IMR-90 (cell line): ENCODE measurements at regions not wholly inside any gene's neighbourhood (a gene's known extent, or its start where the extent isn't known, plus 50 kb on each side); places are given as distances from the start of the nearest gene placed in this dataset.

Source experiments
- ATAC-seq: fragments of 200-7000 bp; cut with Tn5 transposase; 2 replicates; pipeline ENCODE4 v1.9.1; 2020; ENCODE audit warnings: low read depth, mild to moderate bottlenecking, moderate library complexity
- BruUV-seq: library from RNA; stranded (reverse); fragments of 400-500 nt; replicated peaks from 2 replicates; lab custom pipeline; 2021; lab: Mats Ljungman, UMichigan
- CTCF ChIA-PET: fragments of 300-600 bp; formaldehyde crosslinking; extraction: SDS; loops from one replicate; lab custom pipeline; 2021; ENCODE audit warnings: antibody characterized with exemption; lab: Yijun Ruan, JAX
- POLR2A ChIA-PET: fragments of 300-600 bp; sonication (Branson Sonifier 250); formaldehyde crosslinking; loops from one replicate; lab custom pipeline; 2022; ENCODE audit warnings: antibody characterized with exemption; ENCODE audit not compliant: unreplicated experiment; lab: Charles Lee
- DNase-seq: peaks from one replicate; pipeline ENCODE4 v3.0.0; 2013
- H2AFZ ChIP-seq: replicated peaks from 2 replicates; pipeline ENCODE3; 2013; ENCODE audit warnings: low read length, mild to moderate bottlenecking; ENCODE audit not compliant: poor library complexity
- H2AK5ac ChIP-seq: 2 replicates; pipeline ENCODE4 v1.6.1; 2013; ENCODE audit warnings: low read depth, low read length, inconsistent platforms
- H2AK9ac ChIP-seq: replicated peaks from 2 replicates; pipeline ENCODE3; 2013; ENCODE audit warnings: mild to moderate bottlenecking, low read depth, low read length, moderate library complexity; ENCODE audit not compliant: poor library complexity
- H2BK120ac ChIP-seq: 2 replicates; pipeline ENCODE4 v1.6.1; 2013; ENCODE audit warnings: low read depth, low read length, inconsistent platforms
- H2BK15ac ChIP-seq: 3 replicates; pipeline ENCODE4 v1.6.1; 2013; ENCODE audit warnings: low read depth, low read length, inconsistent platforms
- H2BK20ac ChIP-seq: 2 replicates; pipeline ENCODE4 v1.6.1; 2013; ENCODE audit warnings: low read depth, mild to moderate bottlenecking, inconsistent platforms, low read length, moderate library complexity
- H2BK5ac ChIP-seq: 2 replicates; pipeline ENCODE4 v1.6.1; 2013; ENCODE audit warnings: mild to moderate bottlenecking, low read depth, low read length, inconsistent platforms; ENCODE audit not compliant: poor library complexity, severe bottlenecking
- H3K14ac ChIP-seq: replicated peaks from 2 replicates; pipeline ENCODE4 v1.6.1; 2013; ENCODE audit warnings: low read depth, low read length, inconsistent platforms
- H3K18ac ChIP-seq: 2 replicates; pipeline ENCODE4 v1.6.1; 2013; ENCODE audit warnings: low read depth, low read length, control low read depth
- H3K23ac ChIP-seq: 2 replicates; pipeline ENCODE4 v1.6.1; 2013; ENCODE audit warnings: low read depth, low read length, inconsistent platforms
- H3K27ac ChIP-seq: 2 replicates; pipeline ENCODE4 v1.5.1; 2013; ENCODE audit warnings: mild to moderate bottlenecking, control low read depth, low read length; ENCODE audit not compliant: insufficient read depth
- H3K27me3 ChIP-seq: 2 replicates; pipeline ENCODE4 v1.6.1; 2013; ENCODE audit warnings: low read length; ENCODE audit not compliant: control insufficient read depth, insufficient read depth
- H3K36me3 ChIP-seq: 2 replicates; pipeline ENCODE4 v1.6.1; 2013; ENCODE audit warnings: low read length, mixed read lengths; ENCODE audit not compliant: control insufficient read depth, insufficient read depth
- H3K4ac ChIP-seq: 2 replicates; pipeline ENCODE4 v1.6.1; 2013; ENCODE audit warnings: low read depth, low read length, inconsistent platforms
- H3K4me1 ChIP-seq: 2 replicates; pipeline ENCODE4 v1.6.1; 2013; ENCODE audit warnings: low read length, mixed read lengths; ENCODE audit not compliant: control insufficient read depth, insufficient read depth
- H3K4me2 ChIP-seq: 2 replicates; pipeline ENCODE4 v1.6.1; 2013; ENCODE audit warnings: low read depth, mild to moderate bottlenecking, control low read depth, low read length, moderate library complexity
- H3K4me3 ChIP-seq: 2 replicates; pipeline ENCODE4 v1.5.1; 2013; ENCODE audit warnings: low read depth, mild to moderate bottlenecking, control low read depth, low read length, moderate library complexity; ENCODE audit not compliant: insufficient read depth
- H3K56ac ChIP-seq: 2 replicates; pipeline ENCODE4 v1.6.1; 2013; ENCODE audit warnings: low read length, inconsistent platforms; ENCODE audit not compliant: insufficient read depth; ENCODE audit errors: extremely low read depth
- H3K79me1 ChIP-seq, 2 experiments: 2 replicates each; pipeline ENCODE4 v1.6.1; 2013; ENCODE audit warnings: low read length in 2 of 2, inconsistent platforms in 1 of 2, low read depth in 1 of 2
- H3K9ac ChIP-seq: 2 replicates; pipeline ENCODE4 v1.6.1; 2013; ENCODE audit warnings: low read depth, low read length, control low read depth
- H3K9me1 ChIP-seq: 2 replicates; pipeline ENCODE4 v1.6.1; 2013; ENCODE audit warnings: low read length, inconsistent platforms; ENCODE audit not compliant: insufficient read depth
- H3K9me3 ChIP-seq: 2 replicates; pipeline ENCODE4 v1.6.1; 2013; ENCODE audit warnings: low read length; ENCODE audit not compliant: control insufficient read depth, insufficient read depth
- H4K20me1 ChIP-seq: 2 replicates; pipeline ENCODE4 v1.6.1; 2013; ENCODE audit warnings: low read length, inconsistent platforms; ENCODE audit not compliant: insufficient read depth
- H4K5ac ChIP-seq: 2 replicates; pipeline ENCODE4 v1.6.1; 2013; ENCODE audit warnings: mild to moderate bottlenecking, low read depth, low read length, control low read depth
- H4K8ac ChIP-seq, 2 experiments: 2 replicates each; pipeline ENCODE4 v1.6.1; 2013; ENCODE audit warnings: low read depth in 2 of 2, low read length in 2 of 2, control low read depth in 1 of 2, inconsistent platforms in 1 of 2
- H4K91ac ChIP-seq: 2 replicates; pipeline ENCODE4 v1.6.1; 2013; ENCODE audit warnings: low read depth, low read length, inconsistent platforms; ENCODE audit not compliant: insufficient read depth
- BHLHE40 ChIP-seq: fragments of 150-350 bp; IDR thresholded peaks from 2 replicates; pipeline ENCODE4 v1.6.1; 2016; ENCODE audit warnings: mild to moderate bottlenecking, low read depth, low read length
- CEBPB ChIP-seq: IDR thresholded peaks from 2 replicates; pipeline ENCODE4 v1.6.1; 2012; ENCODE audit warnings: low read depth, low read length, improper control_type of control experiment
- CHD1 ChIP-seq: IDR thresholded peaks from 2 replicates; pipeline ENCODE4 v1.6.1; 2012; ENCODE audit warnings: low read depth, low read length, improper control_type of control experiment
- CTCF ChIP-seq: conservative IDR thresholded peaks from 2 replicates; pipeline ENCODE4 v1.5.1; 2012; ENCODE audit warnings: mild to moderate bottlenecking, low read depth, low read length, improper control_type of control experiment
- FOS ChIP-seq: fragments of 150-350 bp; IDR thresholded peaks from 2 replicates; pipeline ENCODE4 v1.6.1; 2016; ENCODE audit warnings: low read depth, low read length
- MAFK ChIP-seq: IDR thresholded peaks from 2 replicates; pipeline ENCODE4 v1.6.1; 2012; ENCODE audit warnings: low read depth, low read length, improper control_type of control experiment
- MAZ ChIP-seq: IDR thresholded peaks from 2 replicates; pipeline ENCODE4 v1.6.1; 2012; ENCODE audit warnings: low read depth, mild to moderate bottlenecking, low read length, improper control_type of control experiment, moderate library complexity, borderline replicate concordance
- MXI1 ChIP-seq: IDR thresholded peaks from 2 replicates; pipeline ENCODE4 v1.6.1; 2012; ENCODE audit warnings: low read depth, mild to moderate bottlenecking, low read length, moderate library complexity, borderline replicate concordance
- NFE2L2 ChIP-seq: fragments of 150-350 bp; IDR thresholded peaks from 2 replicates; pipeline ENCODE4 v1.6.1; 2016; ENCODE audit warnings: low read depth, mild to moderate bottlenecking, low read length
- POLR2A ChIP-seq: IDR thresholded peaks from 2 replicates; pipeline ENCODE4 v1.6.1; 2012; ENCODE audit warnings: mild to moderate bottlenecking, low read depth, low read length
- RAD21 ChIP-seq: IDR thresholded peaks from 2 replicates; pipeline ENCODE4 v1.6.1; 2012; ENCODE audit warnings: low read length, improper control_type of control experiment
- RCOR1 ChIP-seq: IDR thresholded peaks from 2 replicates; pipeline ENCODE4 v1.6.1; 2012; ENCODE audit warnings: mild to moderate bottlenecking, low read length, improper control_type of control experiment; ENCODE audit not compliant: insufficient replicate concordance
- RFX5 ChIP-seq: IDR thresholded peaks from 2 replicates; pipeline ENCODE4 v1.8.0; 2012; ENCODE audit warnings: low read depth, mild to moderate bottlenecking, low read length, moderate library complexity
- SMC3 ChIP-seq: fragments of 150-350 bp; IDR thresholded peaks from 2 replicates; pipeline ENCODE4 v1.6.1; 2016; ENCODE audit warnings: low read depth, mild to moderate bottlenecking, antibody characterized with exemption, low read length, moderate library complexity
- USF2 ChIP-seq: fragments of 150-350 bp; IDR thresholded peaks from 2 replicates; pipeline ENCODE4 v1.6.1; 2017; ENCODE audit warnings: mild to moderate bottlenecking, antibody characterized with exemption, low read length, low read depth
- WGBS, 2 experiments: methylation state at CpG; one replicate each; pipeline versions ENCODE4 v1.1.5 to v1.1.7; 2013; ENCODE audit warnings: missing lambda C conversion rate in 2 of 2; ENCODE audit not compliant: insufficient read length in 1 of 2; ENCODE audit errors: extremely low coverage in 2 of 2; 5-methylcytosine and 5-hydroxymethylcytosine counted together
- dilution Hi-C: fragments of 300-500 bp; cut with HindIII; formaldehyde crosslinking; loops from one replicate; pipeline ENCODE4 v1.14.3; 2018; ENCODE audit warnings: low sequenced_read_pairs; ENCODE audit not compliant: unreplicated experiment
- in situ Hi-C: fragments of 300-500 bp; cut with MboI; formaldehyde crosslinking; loops from 3 replicates; pipeline ENCODE4 v1.14.3; 2019; ENCODE audit warnings: low sequenced_read_pairs, inconsistent platforms, mixed read lengths
- intact Hi-C: fragments of 100-400 bp; cut with micrococcal nuclease; formaldehyde crosslinking; loops from 2 replicates; pipeline ENCODE4 v1.10.0; 2022
- TF ChIP-seq, protein P1 (sequence below): fragments of 150-350 bp; IDR thresholded peaks from 2 replicates; pipeline ENCODE4 v1.6.1; 2016; ENCODE audit warnings: low read depth, mild to moderate bottlenecking, low read length, moderate library complexity, borderline replicate concordance

DNA sequence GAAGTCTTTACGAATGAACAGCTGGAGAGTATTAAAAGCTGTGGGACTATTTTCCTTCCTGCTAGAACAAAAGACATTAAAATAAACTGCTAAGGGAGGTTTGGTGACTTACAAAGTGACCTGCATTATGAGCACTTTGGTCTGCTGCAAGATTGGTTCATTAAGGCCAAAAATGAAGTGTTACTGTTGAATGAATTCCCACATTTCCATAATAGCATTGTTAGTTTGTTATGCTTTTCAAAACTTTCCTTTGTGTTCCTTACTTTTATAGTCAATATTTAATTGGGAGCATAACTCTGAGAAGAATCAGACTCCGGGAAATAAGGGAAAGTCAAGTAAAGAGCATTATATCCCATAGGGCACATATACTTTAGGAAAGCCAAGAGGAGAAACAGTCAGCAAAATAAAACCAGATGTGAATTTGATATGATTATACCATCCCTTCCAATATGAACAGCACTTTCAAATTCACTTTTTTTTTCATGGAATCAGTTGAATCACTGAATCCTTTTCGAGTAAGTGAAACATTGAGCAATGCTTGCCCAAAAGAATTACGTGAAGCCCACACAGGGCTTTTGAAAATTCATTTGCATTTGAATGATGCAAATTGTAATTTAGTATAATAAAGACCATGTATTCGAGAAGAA, 112.6 kb downstream of the KCTD12 start:
- Histone ChIP-seq H3K27ac (no peak overlapping the region), H3K79me1 (no peaks in the 10 kb centered on the region), H3K23ac (no peak overlapping the region), H4K20me1 (no peaks in the 10 kb centered on the region), H3K9ac (no peak overlapping the region), H3K4ac (no peak overlapping the region), H2AFZ (no peak overlapping the region), H4K8ac (no peak overlapping the region), H4K5ac (no peak overlapping the region), H3K4me2 (no peak overlapping the region), H3K18ac (no peak overlapping the region), H3K36me3 (no peaks in the 10 kb centered on the region), H3K27me3 (no peaks in the 10 kb centered on the region), H3K9me1 (no peaks in the 10 kb centered on the region), H3K4me3 (no peak overlapping the region), H4K91ac (no peak overlapping the region), H2AK5ac (no peak overlapping the region), H3K56ac (no peak overlapping the region), H3K14ac (no peak overlapping the region), H3K4me1 (peaks cover under 1% of the 10 kb centered on the region; the same call in 1 of the 2 replicates), H2BK5ac (no peak overlapping the region), H2BK20ac (no peak overlapping the region), H3K9me3 (no peaks in the 10 kb centered on the region), H2BK15ac (no peak overlapping the region), H2AK9ac (no peak overlapping the region), H2BK120ac (no peak overlapping the region)
- DNase-seq (no peak), ATAC-seq (no peak)
- dilution Hi-C loops (no loop called here), intact Hi-C loops (no loop called here), in situ Hi-C loops (no loop called here)
- ChIA-PET POLR2A (no interaction called here), CTCF (no interaction called here)
- TF ChIP-seq RAD21 (no peak), FOS (no peak), BHLHE40 (no peak), CEBPB (no peak), POLR2A (no peak), MXI1 (no peak), RFX5 (no peak), RCOR1 (no peak), MAFK (no peak), NFE2L2 (no peak), MAZ (no peak), CHD1 (no peak), CTCF (no peak), USF2 (no peak), SMC3 (no peak)
- TF ChIP-seq, protein P1, sequence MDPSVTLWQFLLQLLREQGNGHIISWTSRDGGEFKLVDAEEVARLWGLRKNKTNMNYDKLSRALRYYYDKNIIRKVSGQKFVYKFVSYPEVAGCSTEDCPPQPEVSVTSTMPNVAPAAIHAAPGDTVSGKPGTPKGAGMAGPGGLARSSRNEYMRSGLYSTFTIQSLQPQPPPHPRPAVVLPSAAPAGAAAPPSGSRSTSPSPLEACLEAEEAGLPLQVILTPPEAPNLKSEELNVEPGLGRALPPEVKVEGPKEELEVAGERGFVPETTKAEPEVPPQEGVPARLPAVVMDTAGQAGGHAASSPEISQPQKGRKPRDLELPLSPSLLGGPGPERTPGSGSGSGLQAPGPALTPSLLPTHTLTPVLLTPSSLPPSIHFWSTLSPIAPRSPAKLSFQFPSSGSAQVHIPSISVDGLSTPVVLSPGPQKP, result no peak
- no CpG with 5 or more reads among the region's 5 CpGs for WGBS, 2 experiments
- BruUV-seq, result no TSS peak
